Ecto neural progenitor cell (in vitro differentiated cells): ENCODE measurements at regions not wholly inside any gene's neighbourhood (a gene's known extent, or its start where the extent isn't known, plus 50 kb on each side); places are given as distances from the start of the nearest gene placed in this dataset.
"Not testable (repeated sequence)": the region's sequence is repeated elsewhere in the genome, so short reads cannot be mapped to it uniquely, and the experiment has no call there.

ENCODE experiments used
- DNase-seq: peaks from one replicate; pipeline ENCODE4 v3.0.0-alpha.2; 2018; ENCODE audit warnings: low spot score

DNA sequence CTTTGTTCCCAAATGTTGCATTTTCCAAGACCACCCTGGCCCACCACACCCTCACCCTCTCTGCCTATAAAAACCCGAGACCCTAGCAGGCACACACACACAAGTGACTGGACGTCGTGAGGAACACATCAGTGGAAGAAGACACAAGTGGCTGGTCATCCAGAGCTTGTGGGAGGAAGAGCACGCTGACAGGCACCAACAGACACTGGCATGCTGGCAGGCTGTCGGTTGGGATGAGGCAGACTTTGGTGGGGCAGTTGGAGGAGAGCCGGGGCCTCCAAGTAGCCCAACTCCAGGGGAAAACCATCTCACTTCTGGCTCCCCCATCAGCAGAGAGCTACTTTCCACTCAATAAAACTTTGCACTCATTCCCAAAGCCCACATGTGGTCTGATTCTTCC lies 225.5 kb upstream of the ZEB2 start:
- no peak for DNase-seq

DNA sequence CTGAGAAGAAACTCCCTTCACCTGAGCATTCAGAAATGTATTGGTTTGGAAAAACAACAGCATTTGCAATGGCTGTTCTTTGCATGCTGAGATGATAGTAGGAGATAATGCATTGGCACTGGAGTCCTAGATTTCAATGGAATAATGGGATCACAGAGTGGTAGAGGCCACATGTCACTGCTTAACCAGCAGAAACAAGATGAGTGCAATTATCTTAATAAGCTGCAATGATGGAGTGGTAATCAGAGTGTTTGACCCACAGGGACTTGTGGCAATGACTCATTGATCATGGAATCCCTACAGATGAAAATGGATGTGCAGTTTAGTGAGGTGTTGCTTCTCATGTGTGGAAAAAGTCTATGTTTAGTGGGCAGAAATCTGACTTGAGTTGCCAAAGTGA lies 218.8 kb upstream of the ZEB2 start:
- no peak for DNase-seq

DNA sequence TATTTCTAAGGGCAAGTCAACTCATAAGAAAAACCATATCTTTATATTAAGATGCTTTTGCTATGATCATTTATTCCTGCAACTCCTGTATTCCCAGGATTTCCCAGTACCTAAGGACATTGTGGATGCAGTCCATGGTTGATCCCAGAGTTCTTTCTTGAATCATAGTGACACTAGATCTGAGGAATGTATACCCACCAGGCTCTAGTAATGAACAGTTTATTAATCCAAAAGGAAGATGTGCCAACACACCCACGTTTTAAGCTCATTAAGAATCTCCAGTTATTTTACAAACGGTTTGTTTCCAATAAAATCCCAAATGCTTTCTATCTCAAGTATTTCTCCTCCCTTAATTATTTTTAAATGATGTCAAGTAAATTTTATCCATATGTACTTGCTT lies 210.8 kb upstream of the ZEB2 start:
- no peak for DNase-seq

DNA sequence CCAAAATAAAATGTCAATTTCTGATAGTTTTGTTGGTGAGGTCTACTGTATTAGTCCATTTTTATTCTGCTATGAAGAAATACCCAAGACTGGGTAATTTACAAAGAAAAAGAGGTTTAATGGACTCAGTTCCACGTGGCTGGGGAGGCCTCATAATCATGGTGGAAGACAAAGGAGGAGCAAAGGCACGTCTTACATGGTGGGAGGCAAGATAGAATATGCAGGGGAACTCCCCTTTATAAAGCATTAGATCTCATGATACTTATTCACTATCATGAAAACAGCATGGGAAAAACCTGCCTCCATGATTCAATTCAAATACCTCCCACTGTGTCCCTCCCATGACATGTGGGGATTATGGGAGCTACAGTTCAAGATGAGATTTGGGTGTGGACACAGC lies 204.5 kb upstream of the ZEB2 start:
- DNase-seq: not testable (repeated sequence)

DNA sequence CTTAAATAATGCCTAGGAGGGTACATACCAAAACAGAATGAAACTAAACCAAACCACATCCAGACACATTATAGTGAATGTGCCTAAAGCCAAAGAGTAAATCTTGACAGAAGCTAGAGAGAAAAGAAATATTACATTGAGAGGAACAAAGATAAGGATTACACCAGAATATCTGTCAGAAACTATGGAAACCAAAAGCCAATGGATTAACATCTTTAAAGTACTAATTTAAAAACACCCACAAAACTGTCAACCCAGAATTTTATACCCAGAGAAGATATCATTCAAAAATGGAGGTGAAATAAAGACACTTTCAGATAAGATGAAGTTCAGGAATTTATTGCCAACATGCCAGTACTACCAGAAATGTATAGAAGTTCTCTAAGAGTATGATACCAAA lies 198.5 kb upstream of the ZEB2 start:
- no peak for DNase-seq

DNA sequence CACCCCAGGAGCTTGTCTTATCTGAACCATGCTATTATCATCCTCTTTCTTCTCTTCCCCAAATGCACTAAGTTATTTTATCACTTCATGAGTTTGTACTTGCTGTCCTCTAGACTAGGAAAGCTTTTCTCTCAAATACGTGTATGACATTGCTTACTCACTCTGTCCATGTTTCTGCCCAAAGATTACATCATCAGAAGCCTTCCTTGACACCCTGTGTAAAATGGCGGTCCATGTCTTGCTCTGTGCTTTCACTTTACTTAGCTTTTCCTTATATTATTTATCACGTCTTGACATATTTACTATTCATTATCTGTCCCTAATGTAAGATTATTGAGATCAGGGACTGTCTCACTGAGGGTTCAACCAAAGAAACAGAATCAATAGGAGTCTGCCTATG lies 196.1 kb upstream of the ZEB2 start:
- no peak for DNase-seq

DNA sequence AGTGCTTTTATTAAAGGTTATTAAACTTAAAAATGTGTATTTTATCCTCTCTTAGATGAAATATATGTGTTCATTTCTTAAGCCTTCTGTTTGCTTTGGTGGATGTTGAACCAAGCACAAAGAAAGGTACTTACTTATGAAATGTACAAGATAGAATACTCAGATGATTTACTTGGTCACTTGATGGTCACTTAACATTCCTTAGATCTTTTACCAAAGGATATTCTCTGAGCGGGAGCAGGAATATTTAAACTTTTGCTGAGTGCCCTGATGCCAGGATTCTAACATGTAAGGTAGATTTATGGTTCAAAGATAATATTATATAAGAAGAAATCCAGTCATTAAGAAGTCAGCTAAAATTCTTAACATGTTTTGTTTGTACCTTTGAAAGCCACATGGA lies 193.5 kb upstream of the ZEB2 start:
- DNase-seq: no peak

DNA sequence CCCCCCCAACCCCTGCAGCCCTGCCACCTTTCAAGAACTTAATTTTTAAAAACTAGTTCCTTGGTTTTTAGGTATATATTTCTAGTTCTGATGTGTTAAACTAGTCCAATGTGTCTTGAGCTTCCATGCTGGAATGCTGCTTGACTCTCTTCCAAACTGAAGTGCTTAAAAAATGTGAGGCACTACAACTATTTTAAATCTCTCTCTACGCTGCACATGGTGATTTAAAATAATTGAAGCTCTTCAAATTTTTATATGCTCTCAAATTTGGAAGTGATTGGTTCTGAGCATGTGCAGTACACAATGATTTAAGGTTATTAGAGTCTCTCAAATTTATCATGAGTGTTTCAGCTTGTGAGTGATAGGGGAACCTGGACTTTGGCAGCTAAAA lies 192.6 kb upstream of the ZEB2 start:
- DNase-seq: no peak

DNA sequence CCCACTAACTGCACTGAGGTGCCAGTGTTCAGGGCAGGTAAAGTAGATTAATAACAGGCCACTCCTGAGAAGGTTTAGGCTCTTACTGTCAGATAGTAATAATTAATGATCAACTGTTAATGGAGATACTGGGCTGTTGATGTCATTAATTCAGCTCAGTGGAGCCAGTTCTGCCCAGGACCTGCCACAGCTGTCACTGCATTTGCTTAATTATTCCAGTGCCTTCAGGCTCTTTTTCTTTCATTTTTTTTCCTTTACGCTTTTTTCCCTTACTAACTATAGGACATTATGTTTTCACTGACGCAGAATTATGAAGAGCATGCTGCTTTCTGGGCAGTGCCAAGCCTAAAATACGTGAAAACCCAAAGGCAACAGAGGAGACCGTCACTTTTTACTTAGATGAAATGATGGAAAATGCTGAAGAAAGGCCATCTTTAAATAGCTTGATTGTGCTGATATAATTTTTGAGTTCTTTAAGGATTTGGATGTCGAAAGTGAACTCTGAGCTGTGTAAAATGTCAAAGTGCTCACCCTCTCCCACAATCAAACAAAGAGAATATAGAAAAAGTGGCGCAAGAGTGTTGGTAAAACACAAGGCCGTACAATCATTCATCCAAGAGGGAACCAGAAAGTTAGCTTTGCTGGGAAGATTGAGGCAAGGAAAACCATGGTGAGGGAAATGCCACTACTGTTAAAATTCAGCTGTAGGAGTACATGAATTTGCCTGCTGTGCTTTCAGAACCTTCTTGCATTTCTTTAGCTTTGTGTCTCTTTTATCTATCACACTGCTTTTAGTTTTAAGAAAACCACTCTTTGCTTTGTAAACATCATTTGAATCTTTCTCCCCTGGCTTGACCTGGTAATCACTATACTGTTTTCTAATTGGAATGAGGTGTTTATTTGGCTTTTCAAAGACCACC lies 192.0 kb upstream of the ZEB2 start:
- no peak for DNase-seq

DNA sequence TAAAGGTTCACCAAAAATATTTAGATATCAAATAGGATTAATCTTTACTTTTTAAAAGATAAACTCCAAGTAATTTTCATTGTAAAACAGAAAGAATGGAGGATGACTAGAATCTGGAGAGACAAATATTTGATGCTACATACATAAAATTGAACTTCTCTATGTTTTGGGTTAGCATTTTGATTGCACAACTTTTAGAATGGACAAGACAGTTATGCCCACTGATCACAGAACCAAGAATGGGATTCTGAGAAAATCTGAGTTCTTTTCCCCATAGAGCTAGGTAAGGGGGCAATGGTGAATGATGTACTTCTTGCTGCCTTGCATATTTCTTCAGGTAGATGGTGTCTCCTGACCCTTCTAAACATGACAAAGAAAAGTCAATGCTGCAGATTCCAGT lies 191.2 kb upstream of the ZEB2 start:
- no peak for DNase-seq

DNA sequence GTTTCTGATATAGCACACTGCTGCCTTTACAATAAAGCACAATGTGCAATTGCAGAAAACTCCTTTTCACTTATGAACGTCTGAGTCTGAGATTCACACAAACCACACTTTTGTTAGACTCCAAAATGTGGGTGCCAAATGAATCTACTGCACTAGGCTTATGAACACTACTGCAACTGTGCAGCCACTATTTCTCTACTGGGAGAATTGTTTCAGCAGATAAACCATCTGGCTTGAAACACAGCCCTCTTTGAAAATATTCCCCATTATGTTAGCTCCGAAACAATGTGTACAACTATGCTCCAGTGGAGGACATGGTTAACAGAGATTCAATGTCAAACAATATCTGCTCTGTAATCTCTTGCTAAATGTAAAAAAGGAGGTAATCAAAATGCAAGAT lies 188.7 kb upstream of the ZEB2 start:
- no peak for DNase-seq

DNA sequence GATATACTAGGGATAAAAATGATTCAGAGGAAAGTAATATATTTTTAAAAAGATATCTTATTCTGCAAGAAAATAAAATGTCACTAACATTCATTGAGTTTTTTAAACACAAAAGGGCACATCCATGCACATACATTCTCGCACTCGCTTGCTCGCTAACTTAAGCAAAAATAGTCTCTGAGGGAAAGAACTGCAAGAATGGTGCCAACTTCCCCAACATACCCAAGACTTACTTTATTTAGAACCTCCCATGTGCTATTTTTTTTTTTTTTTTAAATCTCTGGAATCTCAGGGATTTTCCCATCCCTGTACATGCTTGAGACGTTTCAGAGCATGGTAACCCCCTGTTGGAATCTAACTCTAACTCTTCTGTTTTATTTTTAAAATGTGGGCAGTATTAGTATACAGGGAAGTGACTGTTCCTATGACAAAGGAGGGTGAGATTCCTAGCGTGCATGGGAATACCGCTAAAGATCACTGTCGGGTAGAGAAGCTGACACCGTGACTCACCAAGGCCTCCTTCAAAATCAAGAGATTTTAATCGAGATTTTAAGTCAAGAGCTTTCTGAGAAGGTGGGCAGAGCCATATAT lies 187.9 kb upstream of the ZEB2 start:
- DNase-seq: no peak

DNA sequence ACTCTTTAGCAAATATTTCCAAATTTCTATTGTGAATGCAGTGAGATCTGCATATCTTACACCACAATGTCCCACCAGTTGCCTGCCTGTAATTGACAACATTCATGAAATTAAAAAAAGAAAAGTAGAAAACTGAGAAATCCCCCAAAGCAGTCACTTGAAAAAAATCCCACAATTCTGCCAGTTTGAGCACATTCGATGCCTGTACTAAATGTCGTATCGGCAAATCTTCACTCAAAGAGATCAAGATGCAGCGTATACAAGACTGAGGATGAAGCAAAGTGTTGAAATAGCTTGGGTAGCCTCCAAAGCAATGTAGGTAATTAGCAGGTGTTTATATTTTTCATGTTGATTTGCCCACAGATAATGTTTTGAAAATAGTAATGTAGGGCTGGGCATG lies 186.7 kb upstream of the ZEB2 start:
- no peak for DNase-seq

DNA sequence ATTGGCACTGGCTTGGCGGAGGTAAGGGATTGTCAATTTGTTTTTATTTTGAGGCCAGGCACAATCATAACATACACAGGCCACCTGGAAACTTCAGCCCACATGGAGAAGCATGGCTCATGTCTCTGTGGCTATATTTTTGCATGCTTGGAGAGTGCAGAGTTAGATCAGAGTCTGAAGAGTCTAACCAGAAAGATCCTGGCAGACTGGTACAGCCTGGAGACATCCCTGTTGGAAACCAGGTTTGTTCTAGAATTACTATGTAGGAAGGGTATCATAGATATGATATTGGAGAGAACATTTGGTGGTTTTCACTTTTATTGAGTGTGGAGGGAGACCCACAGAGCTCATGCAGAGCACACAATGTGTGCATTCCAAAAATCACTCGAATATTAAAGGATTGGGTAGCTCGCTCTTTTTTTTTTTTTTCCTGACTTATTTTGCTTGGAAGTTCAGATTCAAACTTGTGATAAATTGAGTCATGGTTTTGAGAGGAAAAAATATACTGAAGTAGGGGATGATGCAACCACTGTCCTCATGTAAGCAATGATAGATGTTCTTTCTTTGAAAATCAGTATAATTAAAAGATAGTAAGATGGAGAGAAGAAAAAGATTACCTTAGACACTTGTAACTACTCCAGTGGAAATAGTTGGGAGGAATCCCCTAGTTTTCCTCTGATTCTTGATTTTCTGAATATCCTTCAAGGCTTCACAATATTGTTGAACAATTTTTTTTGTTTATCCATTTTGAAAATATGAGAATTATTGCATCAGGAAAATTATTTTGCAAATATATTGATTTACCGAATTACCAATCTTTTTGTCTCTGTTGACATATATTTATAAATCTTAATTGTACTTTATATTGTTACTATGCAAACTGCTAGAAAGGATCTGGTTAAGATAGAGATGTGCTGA lies 185.7 kb upstream of the ZEB2 start:
- no peak for DNase-seq

DNA sequence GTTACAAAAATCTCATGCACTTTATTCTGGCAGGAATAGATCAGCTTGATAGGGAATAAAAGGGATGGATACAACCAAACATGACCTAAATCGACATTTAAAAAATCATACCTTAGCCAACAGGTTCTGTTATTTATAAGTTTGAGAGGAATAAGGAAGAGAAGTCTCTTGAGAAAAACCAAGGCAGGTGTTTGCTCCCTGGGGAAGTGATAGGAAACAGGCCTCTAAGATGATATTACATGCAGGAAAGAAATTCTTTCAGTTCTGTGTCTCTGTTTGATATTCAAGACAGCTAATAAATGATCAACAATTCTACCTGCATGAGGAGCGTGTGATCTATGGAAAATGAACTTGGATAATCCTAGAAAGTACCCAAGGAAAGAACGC lies 184.8 kb upstream of the ZEB2 start:
- DNase-seq: no peak

DNA sequence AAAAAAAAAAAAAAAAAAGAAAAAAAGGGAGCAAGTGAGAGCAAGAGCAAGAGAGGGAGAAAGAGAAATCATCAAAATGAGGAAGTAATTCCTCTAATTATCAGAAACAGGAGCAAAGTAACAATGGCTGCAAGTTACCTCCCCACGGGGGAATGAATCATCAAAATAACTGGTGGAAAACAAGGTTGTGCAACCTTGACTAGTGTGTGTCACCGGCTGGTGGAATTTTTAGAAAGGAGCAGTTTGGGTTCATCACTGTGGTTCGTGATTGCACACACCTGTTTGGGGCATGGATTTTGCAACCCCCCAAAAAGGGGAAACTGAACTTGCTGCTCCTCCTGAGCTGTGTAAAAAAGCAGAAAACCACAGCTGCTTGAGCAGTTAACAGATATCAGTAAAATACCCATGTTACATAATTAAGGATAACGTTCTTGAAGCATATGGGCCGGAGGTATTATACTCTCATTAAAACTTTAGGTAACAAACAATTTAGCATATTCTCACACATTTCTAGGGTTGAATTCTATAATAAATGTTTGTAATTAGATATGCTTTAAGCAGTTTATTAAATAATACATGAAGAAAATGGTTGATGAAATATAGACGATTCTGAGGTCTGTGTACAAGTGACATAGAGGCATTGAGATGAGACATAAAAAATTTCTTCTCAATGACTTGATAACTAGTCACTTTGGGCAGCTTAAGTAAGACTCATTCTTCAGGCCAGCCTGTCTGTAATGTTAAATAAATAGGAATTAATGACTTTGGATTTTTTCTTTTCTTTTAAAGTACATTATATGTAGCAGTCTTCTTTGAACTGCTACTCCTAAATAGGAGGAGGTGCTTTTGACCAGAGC lies 184.2 kb upstream of the ZEB2 start:
- DNase-seq: no peak

DNA sequence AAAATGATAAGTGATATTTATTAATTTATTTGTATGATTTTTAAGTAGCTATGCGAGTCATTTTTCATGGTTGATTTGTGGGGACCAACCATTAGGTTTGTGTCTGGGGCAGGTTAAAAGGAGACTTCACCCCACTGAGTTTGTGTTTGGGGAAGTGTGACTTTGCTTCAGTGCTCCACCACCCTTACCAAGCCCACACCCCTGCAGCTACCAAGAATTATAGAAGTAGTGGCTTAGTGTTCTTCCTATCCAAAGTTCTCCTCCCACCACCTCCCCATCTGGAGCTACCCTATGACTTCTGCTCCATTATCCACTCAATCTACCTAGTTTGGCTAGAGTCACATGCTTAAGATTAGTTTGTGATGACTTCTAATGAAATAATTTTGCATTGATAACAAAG lies 182.1 kb upstream of the ZEB2 start:
- no peak for DNase-seq

DNA sequence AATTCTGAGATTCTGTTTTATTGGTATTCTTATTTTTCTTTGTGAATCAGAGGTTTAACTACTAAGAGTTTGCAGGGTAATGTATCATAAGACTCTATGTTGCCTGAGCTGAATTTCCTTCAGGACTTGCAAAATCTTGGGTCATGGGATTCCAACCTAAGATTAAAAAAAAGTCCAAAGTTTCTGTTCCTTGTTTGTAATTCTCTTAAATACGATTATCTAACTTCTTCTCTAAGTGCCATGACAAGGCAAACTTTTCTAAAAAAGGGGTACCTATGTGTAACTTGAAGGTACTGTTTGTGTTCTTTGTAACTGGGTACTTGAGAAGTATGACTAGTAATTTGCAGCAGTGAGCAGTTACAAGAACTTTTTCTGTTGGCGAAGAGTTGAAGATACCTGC lies 181.3 kb upstream of the ZEB2 start:
- DNase-seq: no peak

DNA sequence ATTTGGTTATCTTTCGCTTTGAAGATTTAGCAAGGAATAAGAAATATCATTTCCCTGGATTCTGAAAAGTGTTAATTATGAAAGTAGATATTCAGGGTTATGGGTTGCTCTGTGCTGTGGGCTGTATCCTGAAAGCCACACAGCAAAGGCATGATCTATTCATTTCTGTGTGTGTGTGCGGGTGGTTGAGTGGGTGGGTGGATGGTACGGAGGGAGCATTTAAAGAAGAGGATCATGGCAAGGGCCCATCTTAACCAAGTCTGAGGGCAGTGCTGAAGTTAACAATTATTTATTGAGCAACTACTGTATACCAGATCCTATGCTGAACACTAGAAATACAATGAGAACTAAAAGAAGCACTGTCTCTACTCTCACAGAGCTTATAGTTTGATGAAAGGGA lies 178.2 kb upstream of the ZEB2 start:
- no peak for DNase-seq

DNA sequence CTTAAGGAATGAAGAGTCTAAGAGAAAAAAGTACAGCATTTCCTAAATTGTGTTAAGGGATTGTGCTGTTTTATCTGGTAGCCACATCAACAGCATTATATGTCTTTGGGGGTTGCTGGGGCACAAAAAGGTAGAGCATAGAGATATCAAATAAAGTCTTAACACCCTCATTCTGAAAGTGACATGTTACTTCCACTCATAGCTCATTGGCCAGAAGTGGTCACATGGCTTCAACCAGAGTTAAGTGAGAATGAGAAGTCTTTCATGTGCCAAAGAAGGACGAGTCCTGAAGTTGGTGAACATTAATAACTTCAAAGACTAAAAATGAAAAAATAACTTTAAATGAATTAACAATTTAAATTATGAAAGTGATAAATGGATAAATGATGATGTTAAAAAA lies 175.7 kb upstream of the ZEB2 start:
- DNase-seq: no peak

DNA sequence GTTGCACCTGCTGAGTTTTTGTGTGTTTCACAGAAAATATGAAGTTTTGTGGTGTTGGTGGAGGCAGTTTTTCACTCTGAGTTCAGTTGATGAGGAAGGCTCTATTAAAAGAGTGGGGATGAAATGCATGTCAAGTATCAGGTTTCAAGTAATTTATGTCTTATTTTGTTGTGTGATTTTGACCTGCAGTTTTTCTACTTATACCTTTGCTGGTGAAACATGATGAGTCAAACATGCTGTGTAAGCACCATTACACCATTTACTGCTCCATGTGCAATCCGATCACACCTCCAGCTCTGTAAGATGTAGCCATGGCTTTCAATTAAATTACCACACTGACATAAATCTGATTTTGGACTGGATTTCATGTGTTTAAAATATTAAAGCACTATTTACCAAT lies 174.5 kb upstream of the ZEB2 start:
- no peak for DNase-seq

DNA sequence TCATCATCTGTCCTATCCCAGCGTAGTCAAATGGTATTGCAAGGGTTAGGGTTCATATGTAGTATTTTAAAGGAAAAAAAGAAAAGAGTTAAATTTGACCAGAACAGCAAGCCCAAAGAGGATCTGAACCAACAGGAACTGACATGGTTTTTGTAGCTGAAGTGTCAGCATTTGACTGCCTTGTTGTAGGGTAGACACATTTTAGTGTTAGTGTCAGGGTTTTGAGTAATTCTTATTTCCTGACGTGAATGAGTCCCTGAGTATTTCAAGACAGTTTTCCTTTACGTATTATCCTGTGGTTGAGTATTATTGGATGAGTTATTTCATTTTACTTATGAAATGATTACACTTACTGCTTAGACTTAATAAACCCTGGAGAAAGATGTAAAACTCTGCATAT lies 173.3 kb upstream of the ZEB2 start:
- DNase-seq: no peak
